Bronchial epithelial cell (primary cell): ENCODE measurements at regions not wholly inside any gene's neighbourhood (a gene's known extent, or its start where the extent isn't known, plus 50 kb on each side); places are given as distances from the start of the nearest gene placed in this dataset.
A peak's percentile ranks its signal among the peaks of the same experiment; 100 is the strongest.

Source experiments
- DNase-seq: peaks from one replicate; pipeline ENCODE4 v3.0.0-alpha.2; 2010; ENCODE audit warnings: low read depth
- FAIRE-seq: peaks from 2 replicates; lab custom pipeline; 2011; peaks lifted over from hg19 to GRCh38; lab: Jason Lieb, UNC
- H3K27me3 ChIP-seq: 2 replicates; pipeline ENCODE4 v1.5.1; 2011; ENCODE audit warnings: low read length; ENCODE audit not compliant: control insufficient read depth, insufficient read depth
- H3K36me3 ChIP-seq: 2 replicates; pipeline ENCODE4 v1.5.1; 2011; ENCODE audit warnings: low read length; ENCODE audit not compliant: control insufficient read depth, insufficient read depth
- H3K4me3 ChIP-seq: 2 replicates; pipeline ENCODE4 v1.5.1; 2011; ENCODE audit warnings: mild to moderate bottlenecking, low read depth, low read length, control low read depth
- CTCF ChIP-seq: IDR thresholded peaks from 2 replicates; pipeline ENCODE4 v1.5.1; 2011; ENCODE audit warnings: mild to moderate bottlenecking, moderate library complexity, low read length, control low read depth, inconsistent platforms; ENCODE audit not compliant: insufficient read depth, severe bottlenecking

GRCh38 chr2:128386066-128386465 lies 67.4 kb upstream of the HS6ST1 start:
- TF ChIP-seq CTCF: no peak
- H3K27me3 ChIP-seq: no peaks in the 10 kb centered on the region
- H3K36me3 ChIP-seq: no peaks in the 10 kb centered on the region
- no peak overlapping the region for H3K4me3 ChIP-seq
- FAIRE-seq: peak; percentile 98
- DNase-seq: no peak

- no peak overlapping the region for H3K4me3 ChIP-seq
- no peaks in the 10 kb centered on the region for H3K36me3 ChIP-seq
- no peaks in the 10 kb centered on the region for H3K27me3 ChIP-seq
- no peak for TF ChIP-seq CTCF
- FAIRE-seq (no peak), DNase-seq (peak; percentile 50)
Measured at GRCh38 chr2:128388499-128388941, 69.9 kb upstream of the HS6ST1 start.

- DNase-seq (no peak), FAIRE-seq (peak; percentile 18)
- Histone ChIP-seq H3K36me3 (no peaks in the 10 kb centered on the region), H3K27me3 (no peaks in the 10 kb centered on the region), H3K4me3 (no peak overlapping the region)
- TF ChIP-seq CTCF: no peak
Measured at GRCh38 chr2:128389388-128390086, 70.9 kb upstream of the HS6ST1 start.

GRCh38 chr2:128390256-128390990 lies 71.8 kb upstream of the HS6ST1 start:
- H3K27me3 ChIP-seq: no peaks in the 10 kb centered on the region
- H3K4me3 ChIP-seq: no peak overlapping the region
- DNase-seq (no peak), FAIRE-seq (no peak)
- TF ChIP-seq CTCF: no peak
- H3K36me3 ChIP-seq: no peaks in the 10 kb centered on the region

GRCh38 chr2:128390991-128391630 lies 72.4 kb upstream of the HS6ST1 start:
- DNase-seq: no peak
- FAIRE-seq: no peak
- H3K27me3 ChIP-seq: no peaks in the 10 kb centered on the region
- no peak for TF ChIP-seq CTCF
- H3K36me3 ChIP-seq: no peaks in the 10 kb centered on the region
- H3K4me3 ChIP-seq: no peak overlapping the region
